ENCODE measurements at regions not wholly inside any gene's neighbourhood (a gene's known extent, or its start where the extent isn't known, plus 50 kb on each side); places are given as distances from the start of the nearest gene placed in this dataset.

DNA sequence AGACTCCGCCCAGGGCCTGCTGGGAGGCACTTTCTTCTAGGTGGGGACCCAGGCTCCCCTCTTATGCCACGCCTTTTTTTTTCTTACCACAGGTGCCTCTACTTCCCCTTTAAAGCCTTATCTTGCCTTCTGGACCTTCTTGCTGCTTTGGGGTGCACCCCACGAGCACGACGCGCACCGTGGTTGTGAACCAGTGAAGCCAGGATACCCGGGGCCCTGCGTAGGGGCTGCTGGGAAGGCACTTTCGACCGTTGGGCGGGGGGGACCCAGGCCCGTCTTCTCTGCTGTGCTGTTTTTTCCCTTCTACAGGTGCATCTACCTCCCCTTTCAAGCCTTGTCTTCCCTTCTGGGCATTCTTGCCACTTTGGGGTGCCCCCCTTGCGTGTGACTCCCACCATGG is 305.4 kb downstream of the ALG10 start:
- no peaks in the 10 kb centered on the region for H3K27me3 ChIP-seq
- intact Hi-C loops (cut with DNase I), result no loop called here
- DNase-seq (no peak), ATAC-seq (no peak)
- TF ChIP-seq, protein P1, sequence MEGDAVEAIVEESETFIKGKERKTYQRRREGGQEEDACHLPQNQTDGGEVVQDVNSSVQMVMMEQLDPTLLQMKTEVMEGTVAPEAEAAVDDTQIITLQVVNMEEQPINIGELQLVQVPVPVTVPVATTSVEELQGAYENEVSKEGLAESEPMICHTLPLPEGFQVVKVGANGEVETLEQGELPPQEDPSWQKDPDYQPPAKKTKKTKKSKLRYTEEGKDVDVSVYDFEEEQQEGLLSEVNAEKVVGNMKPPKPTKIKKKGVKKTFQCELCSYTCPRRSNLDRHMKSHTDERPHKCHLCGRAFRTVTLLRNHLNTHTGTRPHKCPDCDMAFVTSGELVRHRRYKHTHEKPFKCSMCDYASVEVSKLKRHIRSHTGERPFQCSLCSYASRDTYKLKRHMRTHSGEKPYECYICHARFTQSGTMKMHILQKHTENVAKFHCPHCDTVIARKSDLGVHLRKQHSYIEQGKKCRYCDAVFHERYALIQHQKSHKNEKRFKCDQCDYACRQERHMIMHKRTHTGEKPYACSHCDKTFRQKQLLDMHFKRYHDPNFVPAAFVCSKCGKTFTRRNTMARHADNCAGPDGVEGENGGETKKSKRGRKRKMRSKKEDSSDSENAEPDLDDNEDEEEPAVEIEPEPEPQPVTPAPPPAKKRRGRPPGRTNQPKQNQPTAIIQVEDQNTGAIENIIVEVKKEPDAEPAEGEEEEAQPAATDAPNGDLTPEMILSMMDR (IDR thresholded peaks at IDR 0.05), result no peak
- TF ChIP-seq POLR2A (IDR thresholded peaks at IDR 0.05), result no peak
- H3K4me3 ChIP-seq, result no peak overlapping the region
- H3K27ac ChIP-seq, result no peak overlapping the region
- 65% methylated on average over 9 of the region's 14 CpGs for WGBS (ENCODE audit: insufficient coverage, low coverage, low lambda C conversion rate, missing lambda C conversion rate)
- H3K9me3 ChIP-seq, result no peaks in the 10 kb centered on the region
- no peaks in the 10 kb centered on the region for H3K4me1 ChIP-seq
- H3K36me3 ChIP-seq, result no peaks in the 10 kb centered on the region

DNA sequence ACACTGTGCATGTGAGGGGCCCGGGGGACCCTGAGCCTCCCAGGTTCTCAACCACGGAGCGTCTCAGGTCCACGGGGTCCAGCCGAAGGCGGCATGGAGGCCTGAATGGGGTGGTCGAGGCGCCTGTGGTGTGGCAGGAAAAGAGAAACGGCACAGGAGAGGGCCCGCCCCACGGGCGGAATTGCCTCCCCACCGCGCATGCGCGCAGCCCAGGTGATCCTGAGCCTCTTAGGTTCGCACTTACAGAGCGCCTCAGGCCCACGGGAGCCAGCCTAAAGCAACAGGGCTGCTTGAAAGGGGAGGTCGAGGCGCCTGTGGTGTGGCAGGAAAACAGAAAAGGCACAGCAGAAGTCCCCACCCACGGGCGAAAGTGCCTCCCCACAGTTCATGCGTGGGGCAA is 311.0 kb downstream of the ALG10 start:
- WGBS (ENCODE audit: insufficient coverage, low coverage, low lambda C conversion rate, missing lambda C conversion rate), result no CpG with 5 or more reads among the region's 24 CpGs
- Histone ChIP-seq H3K9me3 (no peaks in the 10 kb centered on the region), H3K27me3 (no peaks in the 10 kb centered on the region), H3K36me3 (no peaks in the 10 kb centered on the region), H3K27ac (no peak overlapping the region), H3K4me3 (no peak overlapping the region), H3K4me1 (no peaks in the 10 kb centered on the region)
- ATAC-seq, result no peak
- intact Hi-C loops (cut with DNase I), result no loop called here
- DNase-seq, result no peak
- no peak for TF ChIP-seq POLR2A (IDR thresholded peaks at IDR 0.05)
- TF ChIP-seq, protein P1 (IDR thresholded peaks at IDR 0.05), result no peak

- H3K27ac ChIP-seq, result no peak overlapping the region
- H3K4me1 ChIP-seq, result no peaks in the 10 kb centered on the region
- no peak for DNase-seq
- no peaks in the 10 kb centered on the region for H3K27me3 ChIP-seq
- no peaks in the 10 kb centered on the region for H3K36me3 ChIP-seq
- no peaks in the 10 kb centered on the region for H3K9me3 ChIP-seq
- H3K4me3 ChIP-seq, result no peak overlapping the region
- ATAC-seq, result no peak
- TF ChIP-seq, protein P1 (IDR thresholded peaks at IDR 0.05), result no peak
- TF ChIP-seq POLR2A (IDR thresholded peaks at IDR 0.05), result no peak
- intact Hi-C loops (cut with DNase I), result no loop called here
- WGBS (ENCODE audit: insufficient coverage, low coverage, low lambda C conversion rate, missing lambda C conversion rate), result 46% methylated on average over 7 of the region's 14 CpGs
Measured at GRCh38 chr12:34334538-34334937, 312.2 kb downstream of the ALG10 start.

GRCh38 chr12:34334953-34335743 is 312.9 kb downstream of the ALG10 start:
- 21% methylated on average over 31 of the region's 47 CpGs for WGBS (ENCODE audit: insufficient coverage, low coverage, low lambda C conversion rate, missing lambda C conversion rate)
- Histone ChIP-seq H3K4me1 (no peaks in the 10 kb centered on the region), H3K27ac (no peak overlapping the region), H3K4me3 (no peak overlapping the region), H3K36me3 (no peaks in the 10 kb centered on the region), H3K27me3 (no peaks in the 10 kb centered on the region), H3K9me3 (no peaks in the 10 kb centered on the region)
- no peak for TF ChIP-seq POLR2A (IDR thresholded peaks at IDR 0.05)
- TF ChIP-seq, protein P1 (IDR thresholded peaks at IDR 0.05), result no peak
- intact Hi-C loops (cut with DNase I), result no loop called here
- no peak for DNase-seq
- no peak for ATAC-seq
